ENCODE measurements at regions not wholly inside any gene's neighbourhood (a gene's known extent, or its start where the extent isn't known, plus 50 kb on each side); places are given as distances from the start of the nearest gene placed in this dataset.

GRCh38 chr16:35559911-35560636 is 2100.7 kb downstream of the TP53TG3F start (continued):
- no peak for TF ChIP-seq GTF2B (IDR thresholded peaks at IDR 0.05; ENCODE audit: extremely low read depth, insufficient read length)
- no peak for TF ChIP-seq XRCC5 (IDR thresholded peaks at IDR 0.05; ENCODE audit: low read depth, low read length)

GRCh38 chr16:35560637-35560984 is 2101.2 kb downstream of the TP53TG3F start:
- in situ Hi-C loops (cut with MboI), result no loop called here
- no peaks in the 10 kb centered on the region for H3K9me3 ChIP-seq (replicated peaks; ENCODE audit: control insufficient read depth, insufficient read depth, low read depth, low read length)
- H3K79me2 ChIP-seq (ENCODE audit: control insufficient read depth, insufficient read depth, low read length), result no peaks in the 10 kb centered on the region
- ChIA-PET POLR2A (no interaction called here), CTCF (ENCODE audit: low intra/inter-chr PET ratio) (no interaction called here)
- intact Hi-C loops (cut with micrococcal nuclease), result no loop called here
- no peak overlapping the region for H2AFZ ChIP-seq (ENCODE audit: low read depth, low read length)
- H4K20me1 ChIP-seq (replicated peaks; ENCODE audit: control insufficient read depth, insufficient read depth, low read length), result no peaks in the 10 kb centered on the region
- no peaks in the 10 kb centered on the region for H3K4me1 ChIP-seq (replicated peaks in 1 of 2; ENCODE audit: control insufficient read depth in 2 of 2, insufficient read depth in 2 of 2, low read length in 2 of 2)
- no peaks in the 10 kb centered on the region for H3K27me3 ChIP-seq (ENCODE audit: control insufficient read depth in 2 of 2, insufficient read depth in 2 of 2, low read length in 2 of 2)
- 0% methylated on average over 6 of the region's 6 CpGs for WGBS (ENCODE audit: insufficient coverage, low coverage, missing lambda C conversion rate)
- H3K9ac ChIP-seq (ENCODE audit: insufficient read depth in 1 of 2, low read depth in 2 of 2, low read length in 2 of 2), result no peak overlapping the region
- no peak overlapping the region for H3K27ac ChIP-seq (ENCODE audit: extremely low read depth, low read depth, low read length)
- no peak for DNase-seq (ENCODE audit: extremely low read depth in 1 of 4, low spot score in 3 of 4)
- no peak for TF ChIP-seq GTF3C2 (IDR thresholded peaks at IDR 0.05; ENCODE audit: borderline replicate concordance, extremely low read depth, insufficient read length)
- no peak for TF ChIP-seq ATF6 (CRISPR knock-in tag; IDR thresholded peaks at IDR 0.05)
- TF ChIP-seq BCLAF1 (IDR thresholded peaks at IDR 0.05; ENCODE audit: borderline replicate concordance in 1 of 2, control insufficient read depth in 1 of 2, low read depth in 2 of 2, low read length in 1 of 2), result no peak
- H3K36me3 ChIP-seq (ENCODE audit: control insufficient read depth, insufficient read depth, low read length), result no peaks in the 10 kb centered on the region
- BruUV-seq (replicated peaks), result no TSS peak
- no peak for ATAC-seq
- no peak overlapping the region for H3K4me2 ChIP-seq (ENCODE audit: insufficient read depth, low read length)
- H3K4me3 ChIP-seq, result no peak overlapping the region
- FAIRE-seq, result no peak
- H3K9me1 ChIP-seq (ENCODE audit: control insufficient read depth, insufficient read depth, low read length), result no peaks in the 10 kb centered on the region

Measured in K562 (cell line).